Activated CD8-positive, alpha-beta memory T cell treated with anti-CD3 and anti-CD28 coated beads for 4 hours (primary cell): ENCODE measurements at regions not wholly inside any gene's neighbourhood (a gene's known extent, or its start where the extent isn't known, plus 50 kb on each side); places are given as distances from the start of the nearest gene placed in this dataset.
"Not testable (repeated sequence)": the region's sequence is repeated elsewhere in the genome, so short reads cannot be mapped to it uniquely, and the experiment has no call there.

Experiments
- DNase-seq, 2 donors: peaks; one replicate each; pipeline ENCODE4 v3.0.0-alpha.2; 2020; ENCODE audit warnings: low read depth in 2 of 2

- DNase-seq: no peak
Measured at GRCh38 chr3:150130404-150131100, 159.9 kb upstream of the PFN2 start.

- no peak for DNase-seq
Measured at GRCh38 chr3:150129166-150129565, 158.5 kb upstream of the PFN2 start.

GRCh38 chr3:150128126-150128525 lies 157.4 kb upstream of the PFN2 start:
- DNase-seq: no peak

- DNase-seq: no peak
Measured at GRCh38 chr3:150127011-150127490, 156.4 kb upstream of the PFN2 start.

- no peak for DNase-seq
Measured at GRCh38 chr3:150124142-150124541, 153.4 kb upstream of the PFN2 start.

- DNase-seq: not testable (repeated sequence)
Measured at GRCh38 chr3:150123249-150123648, 152.6 kb upstream of the PFN2 start.

GRCh38 chr3:150118219-150118618 lies 147.5 kb upstream of the PFN2 start:
- DNase-seq: no peak

- DNase-seq: no peak
Measured at GRCh38 chr3:150117076-150117475, 146.4 kb upstream of the PFN2 start.

- no peak for DNase-seq
Measured at GRCh38 chr3:150116196-150116595, 145.5 kb upstream of the PFN2 start.

GRCh38 chr3:150114873-150115540 lies 144.3 kb upstream of the PFN2 start:
- no peak for DNase-seq

- no peak for DNase-seq
Measured at GRCh38 chr3:150114273-150114672, 143.6 kb upstream of the PFN2 start.

GRCh38 chr3:150110097-150110496 lies 139.4 kb upstream of the PFN2 start:
- DNase-seq: no peak

GRCh38 chr3:150107429-150108175 lies 136.9 kb upstream of the PFN2 start:
- DNase-seq: no peak

GRCh38 chr3:150106740-150107428 lies 136.2 kb upstream of the PFN2 start:
- DNase-seq: no peak

GRCh38 chr3:150105886-150106612 lies 135.4 kb upstream of the PFN2 start:
- no peak for DNase-seq

- no peak for DNase-seq
Measured at GRCh38 chr3:150105025-150105424, 134.3 kb upstream of the PFN2 start.

- no peak for DNase-seq
Measured at GRCh38 chr3:150104564-150104963, 133.9 kb upstream of the PFN2 start.

GRCh38 chr3:150101016-150101415 lies 130.3 kb upstream of the PFN2 start:
- no peak for DNase-seq

GRCh38 chr3:150098621-150099020 lies 127.9 kb upstream of the PFN2 start:
- DNase-seq: no peak

GRCh38 chr3:150097588-150097890 lies 126.8 kb upstream of the PFN2 start:
- no peak for DNase-seq

- DNase-seq: no peak
Measured at GRCh38 chr3:150096700-150097587, 126.2 kb upstream of the PFN2 start.
